DOHH2 (cell line): ENCODE measurements at regions not wholly inside any gene's neighbourhood (a gene's known extent, or its start where the extent isn't known, plus 50 kb on each side); places are given as distances from the start of the nearest gene placed in this dataset.

Experiments
- CTCF ChIP-seq: fragments of 200-600 bp; sonication (generic); IDR thresholded peaks from one replicate; pipeline ENCODE4 v1.5.1; 2014; ENCODE audit warnings: antibody characterized with exemption, mild to moderate bottlenecking, low read depth, low read length; ENCODE audit not compliant: poor library complexity, severe bottlenecking
- EZH2phosphoT487 ChIP-seq: fragments of 200-600 bp; sonication (generic); IDR thresholded peaks from 2 replicates; pipeline ENCODE4 v1.6.1; 2017; ENCODE audit warnings: borderline replicate concordance, mild to moderate bottlenecking, antibody characterized with exemption, low read length, moderate library complexity, mixed read lengths

GRCh38 chr6:93896081-93896480 lies 476.7 kb upstream of the EPHA7 start:
- TF ChIP-seq CTCF (no peak), EZH2phosphoT487 (no peak)
